ENCODE measurements at regions not wholly inside any gene's neighbourhood (a gene's known extent, or its start where the extent isn't known, plus 50 kb on each side); places are given as distances from the start of the nearest gene placed in this dataset.

DNA sequence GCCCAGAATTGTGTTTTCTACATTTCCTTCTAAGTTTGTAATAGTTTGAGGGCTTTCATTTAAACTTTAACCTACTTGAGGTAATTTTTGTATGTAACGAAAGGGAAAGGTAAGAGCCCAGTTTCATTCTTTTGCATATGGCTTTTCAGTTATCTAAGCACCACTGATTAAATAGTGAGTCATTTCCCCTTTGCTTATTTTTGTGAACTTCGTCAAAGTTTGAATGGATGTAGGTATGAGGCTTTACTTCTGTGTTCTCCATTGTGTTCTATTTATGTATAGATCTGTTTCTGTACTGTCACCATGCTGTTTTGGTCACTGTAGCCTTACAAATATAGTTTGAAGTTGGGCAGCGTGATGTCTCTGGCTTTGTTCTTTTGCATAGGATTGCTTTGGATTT lies 944.8 kb upstream of the CNTNAP5 start:
- no peak for DNase-seq

DNA sequence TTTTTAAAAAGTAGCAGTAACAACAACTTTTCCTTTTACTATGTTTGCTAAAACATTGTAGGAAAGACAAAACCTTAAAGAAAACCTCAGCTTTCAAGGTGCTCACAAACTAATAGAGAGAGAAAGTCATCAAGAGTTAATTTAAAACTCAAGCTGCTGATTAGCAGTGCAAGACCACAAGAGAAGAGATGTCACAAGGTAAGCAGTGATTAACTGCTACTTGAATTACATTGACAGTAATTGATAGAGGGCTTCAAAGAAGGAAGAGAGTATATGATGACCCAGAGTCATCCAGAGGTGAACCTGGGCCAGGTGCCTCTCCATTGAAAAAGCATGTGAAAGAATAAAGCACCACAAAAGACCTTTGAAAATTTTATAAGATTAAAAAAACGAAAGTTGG lies 939.6 kb upstream of the CNTNAP5 start:
- DNase-seq, result no peak

DNA sequence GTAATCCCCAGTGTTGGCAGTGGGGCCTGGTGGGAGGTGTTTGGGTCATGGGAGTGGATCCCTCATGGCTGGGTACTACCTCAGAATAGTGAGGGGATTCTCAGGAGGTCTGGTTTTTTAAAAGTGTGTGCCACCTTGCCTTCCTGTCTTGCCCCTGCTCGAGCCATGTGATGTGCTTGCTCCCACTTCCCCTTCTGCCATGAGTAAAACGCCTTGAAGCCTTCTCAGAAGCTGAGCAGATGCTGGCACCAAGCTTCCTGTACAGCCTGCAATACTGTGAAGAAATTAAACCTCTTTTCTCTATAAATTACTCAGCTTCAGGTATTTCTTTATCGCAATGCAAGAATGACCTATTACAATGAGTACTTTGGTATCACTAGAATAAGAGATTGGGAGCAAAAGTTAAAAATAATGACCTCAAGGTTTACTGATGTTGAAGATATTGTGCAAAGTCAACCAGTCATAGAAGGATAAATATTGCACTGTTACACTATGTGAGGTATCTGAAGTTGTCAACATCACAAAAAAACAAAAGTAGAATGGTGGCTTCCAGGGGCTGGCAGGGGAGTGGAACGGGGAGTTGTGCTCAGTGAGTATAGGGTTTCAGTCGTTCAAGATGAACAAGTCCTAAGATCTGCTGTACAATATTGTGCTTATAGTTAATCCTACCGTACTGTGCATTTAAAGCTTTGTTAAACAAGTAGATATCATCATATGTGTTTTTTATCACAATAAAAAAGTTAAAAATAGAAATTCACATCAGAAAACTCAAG lies 938.3 kb upstream of the CNTNAP5 start:
- DNase-seq, result no peak

DNA sequence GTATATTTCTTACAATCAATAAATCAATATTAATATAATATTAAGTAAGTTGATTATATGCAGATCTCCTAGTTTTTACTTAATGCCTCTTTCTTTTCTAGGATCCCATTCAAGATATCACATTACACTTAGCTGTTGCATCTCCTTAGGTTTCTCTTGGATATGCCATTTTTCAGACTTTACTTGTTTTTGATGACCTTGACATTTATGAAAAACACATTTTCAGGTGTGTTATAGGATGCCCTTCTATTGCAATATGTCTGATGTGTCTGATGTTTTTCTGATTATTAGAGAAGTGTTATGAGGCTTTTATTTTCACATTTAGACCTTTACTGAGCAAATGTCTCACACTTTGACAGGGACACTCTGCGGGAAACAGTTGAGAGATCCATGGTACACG lies 933.6 kb upstream of the CNTNAP5 start:
- no peak for DNase-seq

DNA sequence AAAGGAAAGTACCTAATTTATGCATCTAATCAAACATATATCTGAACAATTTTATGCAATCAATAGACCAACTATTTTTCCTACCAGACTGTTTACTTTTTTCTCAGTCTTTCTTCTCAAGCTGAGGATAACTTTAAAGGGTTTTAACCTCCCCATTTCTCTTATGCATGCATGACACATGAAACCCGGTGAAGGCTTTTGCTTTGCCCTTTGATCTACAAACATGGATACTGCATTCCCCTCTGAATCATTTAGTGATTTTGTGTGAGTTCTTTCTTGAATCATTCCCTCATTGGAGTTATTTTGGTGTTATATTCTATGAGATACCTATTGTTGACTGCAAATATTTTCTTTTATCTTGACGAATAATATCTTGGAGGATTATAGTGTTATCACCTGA lies 931.9 kb upstream of the CNTNAP5 start:
- DNase-seq, result no peak

DNA sequence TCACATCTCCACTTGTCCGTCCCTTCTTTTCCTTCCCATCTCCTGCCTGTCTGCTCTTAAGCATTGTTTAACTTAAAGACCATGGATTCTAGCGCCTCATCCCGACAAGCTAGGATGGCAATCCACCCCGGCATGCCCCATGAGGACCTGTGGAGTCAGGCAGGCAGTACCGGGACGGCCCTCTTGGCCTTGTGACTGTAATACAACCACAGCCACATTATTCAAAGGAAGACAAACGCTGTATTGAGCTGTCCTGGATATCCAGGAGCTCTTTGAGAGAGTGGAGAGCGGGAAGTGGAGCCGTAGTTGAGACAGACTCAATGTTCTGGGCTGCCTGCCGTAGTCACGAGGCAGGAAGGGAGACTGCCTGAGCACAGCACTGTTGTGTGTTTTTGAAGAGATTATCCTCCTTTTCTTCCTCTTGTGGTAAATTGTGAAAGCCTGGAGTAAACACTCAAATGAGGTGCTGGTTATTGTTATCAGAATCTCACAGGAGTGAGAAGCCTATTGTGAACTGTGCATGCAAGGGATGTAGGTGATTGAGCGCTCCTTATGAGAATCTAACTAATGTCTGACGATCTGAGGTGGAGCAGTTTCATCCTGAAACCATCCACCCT lies 929.8 kb upstream of the CNTNAP5 start:
- DNase-seq, result no peak

DNA sequence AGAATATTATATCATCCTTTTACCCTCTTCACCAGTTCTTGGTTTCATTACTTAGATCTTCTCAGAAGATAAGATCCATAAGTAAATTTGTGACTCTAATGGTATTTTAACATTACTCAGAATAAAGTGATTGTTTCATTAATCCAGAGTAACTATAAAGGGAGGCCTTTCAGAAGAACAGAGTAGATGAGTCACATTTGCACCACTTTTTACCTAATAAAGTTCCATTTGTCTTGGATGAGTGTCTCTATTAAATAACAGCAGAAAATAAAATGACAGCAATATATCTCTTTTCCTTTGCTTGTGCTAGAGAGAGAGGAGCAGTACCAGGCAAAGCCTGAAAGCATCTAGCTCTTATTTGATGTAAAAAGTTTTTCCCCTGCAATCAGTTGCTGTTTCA lies 926.5 kb upstream of the CNTNAP5 start:
- no peak for DNase-seq

DNA sequence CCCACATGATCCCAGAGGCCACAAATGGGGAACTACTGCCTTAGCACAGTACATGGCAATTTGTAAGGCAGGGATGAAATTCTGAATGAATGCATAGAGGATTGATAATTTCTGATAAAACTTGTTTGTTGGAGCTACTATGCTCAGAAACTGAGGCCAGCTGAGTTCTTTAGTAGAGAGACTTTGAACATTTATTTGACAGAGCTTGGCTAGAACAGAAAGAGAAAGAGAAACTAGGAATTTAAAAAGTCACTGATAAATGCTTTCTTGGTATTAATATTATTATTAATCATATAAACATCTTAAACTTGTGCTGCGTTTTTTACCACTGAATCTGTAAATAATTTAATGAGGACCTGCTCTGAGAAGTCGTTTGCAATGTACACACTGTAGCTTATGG lies 923.7 kb upstream of the CNTNAP5 start:
- DNase-seq, result no peak

DNA sequence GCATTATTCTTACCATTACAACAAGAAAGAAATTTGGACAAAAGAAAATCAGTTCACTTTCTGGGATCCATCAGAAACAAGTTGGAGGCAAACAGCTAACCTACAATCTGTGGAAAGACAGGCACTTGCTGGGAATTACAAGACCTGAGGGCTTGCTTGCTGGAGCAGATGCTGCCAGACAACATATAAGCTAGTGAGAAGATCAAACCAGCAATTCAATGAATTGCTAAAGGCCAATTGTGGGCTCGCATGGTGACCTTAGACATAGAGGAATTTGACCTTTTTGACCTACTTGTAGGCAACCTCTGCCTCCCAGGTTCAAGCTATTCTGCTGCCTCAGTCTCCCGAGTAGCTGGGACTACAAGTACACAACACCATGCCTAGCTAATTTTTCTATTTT lies 921.2 kb upstream of the CNTNAP5 start:
- DNase-seq, result no peak

DNA sequence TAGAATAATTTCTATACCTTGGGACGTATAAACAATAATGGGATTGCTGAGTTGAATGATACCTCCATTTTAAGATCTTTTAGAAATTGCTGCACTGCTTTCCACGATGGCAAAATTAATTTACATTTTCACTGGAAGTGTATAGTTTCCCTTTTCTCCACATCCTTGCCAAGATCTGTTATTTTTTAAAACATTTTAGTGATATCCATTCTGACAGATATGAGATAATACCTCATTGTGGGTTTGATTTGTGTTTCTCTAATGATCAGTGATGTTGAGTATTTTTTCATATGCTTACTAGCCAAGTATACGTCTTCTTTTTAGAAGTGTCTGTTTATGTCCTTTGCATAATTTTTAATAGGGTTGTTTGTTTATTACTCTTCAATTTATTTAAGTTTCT lies 908.5 kb upstream of the CNTNAP5 start:
- DNase-seq, result no peak

DNA sequence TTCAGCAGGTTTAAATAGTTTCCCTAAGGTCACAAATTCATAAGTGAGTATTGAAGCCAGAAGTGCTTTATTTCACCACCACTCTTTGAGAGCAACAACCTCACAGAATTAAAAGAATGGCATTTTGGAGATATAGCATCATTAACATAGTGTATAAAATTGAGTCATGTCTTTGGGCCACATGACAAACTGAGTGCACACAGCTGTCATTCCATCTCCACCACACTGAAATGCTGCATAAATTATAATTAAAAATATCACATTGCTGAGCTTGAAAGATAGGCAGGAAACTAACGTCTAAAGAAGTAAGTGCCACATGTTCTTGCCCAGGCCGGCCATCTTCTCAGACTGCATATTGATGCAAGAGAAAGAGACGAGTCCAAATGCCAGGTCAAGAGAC lies 897.9 kb upstream of the CNTNAP5 start:
- no peak for DNase-seq

DNA sequence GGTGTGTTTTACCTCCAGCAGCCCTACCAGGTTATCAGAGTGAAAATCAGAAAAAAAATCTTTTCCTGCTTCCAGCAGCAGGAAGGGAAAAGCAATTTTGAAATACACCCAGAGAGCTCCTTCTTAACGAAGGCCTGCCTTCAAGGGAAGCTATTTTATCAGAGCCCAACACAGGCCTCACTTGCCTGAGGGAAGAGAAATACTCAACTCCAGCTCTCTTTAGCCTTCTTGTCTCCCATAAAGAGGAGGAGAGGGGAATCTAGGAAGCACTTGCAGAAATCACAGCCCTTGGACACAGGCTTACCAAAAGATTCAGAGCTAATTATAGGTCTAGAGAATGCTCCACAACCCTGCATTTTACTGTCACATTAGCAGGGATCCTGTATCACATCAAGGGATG lies 896.1 kb upstream of the CNTNAP5 start:
- DNase-seq, result no peak

DNA sequence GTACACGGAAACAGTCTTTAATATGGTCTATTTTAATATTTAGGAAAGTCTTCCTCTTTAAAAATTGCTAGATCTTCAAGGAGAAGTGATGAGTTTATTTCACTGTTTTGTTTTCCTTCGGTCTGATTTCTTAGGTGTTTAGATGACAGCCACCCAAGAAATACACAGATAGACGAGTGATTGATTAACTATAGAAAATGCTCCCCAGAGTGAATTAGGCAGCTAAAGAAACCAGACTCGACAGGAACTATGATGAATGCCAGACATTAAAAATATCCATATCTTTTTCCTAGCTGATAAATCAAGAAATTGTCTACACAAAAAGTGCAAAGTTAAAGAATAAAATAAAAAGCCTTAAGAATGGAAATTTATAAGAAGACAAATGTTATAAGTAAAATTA lies 888.7 kb upstream of the CNTNAP5 start:
- DNase-seq, result no peak

DNA sequence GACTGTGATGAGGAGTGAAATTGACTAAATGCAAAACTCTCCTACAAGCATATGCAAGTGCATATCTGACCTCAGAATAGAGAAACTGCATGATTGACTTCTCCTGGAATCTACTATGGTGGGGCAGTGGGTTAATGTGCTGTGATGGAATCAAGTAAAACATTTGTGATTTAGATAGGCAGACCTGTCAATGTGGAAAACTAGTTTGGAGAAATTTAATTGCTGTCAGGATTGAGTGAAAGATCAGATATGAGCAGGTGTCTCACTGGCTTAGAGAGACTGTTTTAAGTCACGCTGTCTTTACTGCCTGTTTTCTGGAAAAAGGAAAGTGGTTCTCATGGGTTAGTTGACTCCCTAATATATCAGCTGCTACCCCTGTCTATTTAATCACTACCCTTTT lies 881.0 kb upstream of the CNTNAP5 start:
- no peak for DNase-seq

DNA sequence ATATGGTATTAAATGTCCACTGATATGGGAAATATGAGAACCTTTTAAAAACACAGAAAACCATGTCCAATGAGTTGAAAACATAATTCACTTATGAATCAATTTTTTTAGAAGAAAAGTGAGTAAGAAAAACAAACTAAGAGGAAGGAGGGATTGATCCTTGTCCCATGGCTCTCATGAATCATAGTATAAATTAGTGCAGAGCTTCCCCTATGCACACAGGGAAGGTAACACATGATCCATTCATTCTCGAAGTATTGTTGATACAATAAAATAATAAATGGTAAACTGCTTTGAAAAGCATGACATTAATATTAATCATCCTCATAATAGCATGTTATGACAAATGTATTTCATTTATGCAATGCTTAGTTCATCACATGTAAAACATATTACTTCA lies 872.0 kb upstream of the CNTNAP5 start:
- DNase-seq, result no peak

DNA sequence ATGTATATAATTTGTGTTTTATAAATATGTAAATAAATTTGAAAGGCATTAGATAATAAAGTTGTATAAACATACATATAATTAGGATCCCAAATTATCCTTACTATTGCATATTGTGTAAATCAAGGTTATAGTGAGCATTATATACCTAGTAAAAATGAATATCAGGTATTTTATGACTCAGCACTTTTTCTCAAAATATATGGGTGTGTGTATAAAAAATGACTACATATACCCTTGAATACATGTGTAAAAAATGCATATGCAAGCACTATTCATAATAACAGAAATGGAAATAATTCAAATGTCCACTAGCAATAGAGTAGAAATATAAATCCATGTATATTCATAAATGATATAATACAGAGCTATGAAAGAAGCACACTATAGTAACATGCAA lies 870.9 kb upstream of the CNTNAP5 start:
- DNase-seq, result no peak

DNA sequence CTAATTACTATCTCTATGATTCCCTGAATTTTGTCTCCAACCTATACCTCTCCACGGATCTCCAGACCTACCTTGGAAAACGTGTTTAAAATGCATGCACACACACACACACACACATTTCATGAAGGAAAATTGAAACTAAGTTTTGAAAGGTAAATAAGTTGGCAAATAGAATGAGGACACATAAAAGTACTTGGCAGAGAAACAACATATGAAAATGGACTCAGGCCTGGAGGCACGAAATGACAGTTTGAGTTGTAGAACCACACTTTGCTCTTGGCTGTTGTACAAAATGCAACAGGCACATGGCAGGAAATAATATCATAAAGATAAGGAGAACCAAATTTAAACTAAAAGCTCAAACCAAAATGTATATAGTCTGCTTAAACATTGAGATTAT lies 868.1 kb upstream of the CNTNAP5 start:
- no peak for DNase-seq

DNA sequence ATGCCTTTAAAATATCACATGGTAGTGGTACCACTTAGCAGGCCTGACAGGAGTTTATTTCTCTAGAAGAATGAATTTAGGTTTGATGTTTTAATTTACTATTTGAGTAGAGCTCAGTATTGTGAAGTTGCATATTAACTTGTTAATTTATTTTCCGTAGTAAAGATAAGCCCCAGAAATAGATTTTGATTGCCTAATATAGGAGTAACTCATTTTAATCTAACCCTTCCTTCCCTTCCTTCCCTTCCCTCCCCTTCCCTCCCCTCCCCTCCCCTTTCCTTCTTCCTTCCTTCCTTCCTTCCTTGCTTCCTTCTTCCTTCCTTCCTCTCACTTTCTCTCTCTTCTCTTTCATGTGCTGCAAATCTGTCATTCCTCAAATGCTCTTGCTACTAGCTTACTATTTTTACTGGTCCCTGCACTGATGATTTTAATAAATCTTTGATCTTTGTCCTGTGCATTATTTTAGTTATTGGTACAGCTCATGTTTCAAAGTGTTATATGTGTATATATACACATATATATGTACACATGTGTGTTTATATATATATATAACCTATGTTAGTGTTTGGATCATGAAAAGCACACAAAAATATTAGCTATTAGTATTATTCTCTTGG lies 862.6 kb upstream of the CNTNAP5 start:
- DNase-seq, result no peak

DNA sequence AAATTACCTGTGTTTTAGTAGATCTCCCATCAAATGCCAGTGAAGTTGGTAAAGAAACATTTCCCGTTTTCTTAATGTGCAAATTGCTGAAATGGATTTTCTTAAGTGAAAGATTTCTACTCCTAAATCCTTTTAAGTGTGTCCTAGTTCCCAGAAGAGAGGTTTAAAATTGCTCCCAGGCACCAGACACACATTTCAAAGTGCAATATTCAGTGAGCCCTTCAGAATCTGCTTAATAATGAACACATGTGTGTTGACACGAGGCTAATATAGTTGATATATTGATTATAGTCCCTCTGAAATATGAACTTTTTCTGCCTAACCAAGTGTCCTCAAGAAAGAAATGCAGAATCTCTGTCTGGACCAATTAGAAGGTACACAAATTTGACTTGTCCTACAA lies 861.7 kb upstream of the CNTNAP5 start:
- no peak for DNase-seq

DNA sequence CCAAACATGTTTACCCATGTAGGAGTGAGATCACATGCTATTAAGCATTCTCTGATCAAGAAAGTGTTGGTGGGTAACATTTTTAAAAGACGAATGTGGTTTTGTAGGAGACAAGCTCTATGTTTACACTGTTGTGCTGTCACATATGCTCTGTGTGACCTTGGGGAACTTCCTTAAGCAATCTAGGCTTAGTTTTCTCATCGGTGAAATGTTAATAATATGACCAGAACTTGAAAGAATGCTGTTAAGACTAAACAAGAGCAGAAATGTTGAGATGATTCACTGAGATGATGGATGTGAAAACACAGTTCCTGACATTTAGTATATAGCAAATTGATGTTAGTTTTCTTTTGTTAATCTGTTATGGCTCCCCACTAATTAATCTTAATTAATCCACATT lies 860.9 kb upstream of the CNTNAP5 start:
- DNase-seq, result no peak

DNA sequence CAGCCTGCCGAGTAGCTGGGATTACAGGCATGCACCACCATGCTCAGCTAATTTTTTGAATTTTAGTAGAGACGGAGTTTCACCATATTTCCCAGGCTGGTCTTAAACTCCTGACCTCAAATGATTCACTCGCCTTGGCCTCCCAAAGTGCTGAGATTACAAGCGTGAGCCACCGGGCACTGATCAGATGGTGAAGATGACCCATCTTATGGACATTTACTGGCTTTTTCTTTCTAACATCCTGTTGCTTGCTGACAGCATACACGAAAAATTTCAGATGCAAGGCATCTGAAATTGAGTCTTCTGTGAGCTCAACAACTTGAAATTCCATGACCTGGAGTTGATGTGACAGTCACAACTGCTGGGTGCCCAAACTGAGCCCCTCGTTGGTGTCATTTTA lies 859.5 kb upstream of the CNTNAP5 start:
- DNase-seq, result no peak

DNA sequence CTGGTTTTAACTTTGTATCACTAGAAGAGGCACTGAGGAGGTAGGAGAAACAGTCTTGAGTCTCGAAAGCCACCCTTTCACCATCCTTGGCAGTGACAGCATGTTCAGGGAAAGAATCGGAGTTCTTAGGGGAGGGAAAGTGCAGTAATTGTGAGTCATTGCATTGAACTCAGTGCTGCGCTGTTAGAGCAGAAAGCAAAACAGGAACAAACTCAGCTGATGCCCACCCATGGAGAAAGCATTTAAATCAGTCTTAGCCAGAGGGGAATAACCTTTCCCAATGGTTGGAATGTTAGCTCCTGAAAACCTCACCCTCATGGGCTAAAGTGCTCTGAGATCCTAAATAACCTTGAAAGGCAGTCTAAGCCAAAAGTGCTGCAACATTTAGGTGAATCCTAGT lies 845.6 kb upstream of the CNTNAP5 start:
- no peak for DNase-seq

DNA sequence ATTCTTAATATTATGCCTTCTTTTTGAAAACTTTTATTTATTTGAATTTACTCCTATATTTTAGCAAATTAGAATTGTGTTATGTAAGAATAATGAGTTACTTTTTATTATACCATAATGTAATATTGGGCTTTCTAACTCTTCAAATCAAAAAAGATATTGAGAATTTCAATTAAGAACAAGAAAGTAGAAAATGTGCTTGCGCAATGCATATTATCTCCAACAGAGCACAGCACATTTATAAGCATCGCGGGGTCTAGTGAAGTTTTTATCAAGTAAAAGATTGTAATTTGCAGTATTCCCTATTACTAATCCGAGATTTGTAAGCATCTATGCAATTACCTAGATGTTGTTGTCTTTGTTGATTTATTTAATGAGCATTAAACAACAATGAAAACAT lies 829.1 kb upstream of the CNTNAP5 start:
- DNase-seq, result no peak

DNA sequence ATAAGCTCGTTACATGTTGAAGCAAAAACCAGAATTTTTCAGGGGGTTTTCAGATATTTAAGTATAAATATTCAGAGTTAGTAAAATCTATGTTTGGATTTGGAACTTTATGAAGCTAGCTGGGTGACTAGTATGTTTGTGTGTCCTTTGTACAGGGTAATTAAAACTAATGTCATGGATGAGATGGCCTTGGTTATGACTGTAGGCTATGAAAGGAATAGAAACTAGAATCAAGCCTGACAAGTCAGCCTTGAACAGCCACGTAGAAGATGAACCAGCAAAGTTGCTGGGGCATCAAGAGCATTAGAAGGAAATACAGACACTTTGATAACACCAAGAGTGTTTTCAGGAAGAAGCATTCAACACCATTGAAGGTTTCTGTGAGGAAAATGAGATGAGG lies 825.1 kb upstream of the CNTNAP5 start:
- DNase-seq, result no peak

DNA sequence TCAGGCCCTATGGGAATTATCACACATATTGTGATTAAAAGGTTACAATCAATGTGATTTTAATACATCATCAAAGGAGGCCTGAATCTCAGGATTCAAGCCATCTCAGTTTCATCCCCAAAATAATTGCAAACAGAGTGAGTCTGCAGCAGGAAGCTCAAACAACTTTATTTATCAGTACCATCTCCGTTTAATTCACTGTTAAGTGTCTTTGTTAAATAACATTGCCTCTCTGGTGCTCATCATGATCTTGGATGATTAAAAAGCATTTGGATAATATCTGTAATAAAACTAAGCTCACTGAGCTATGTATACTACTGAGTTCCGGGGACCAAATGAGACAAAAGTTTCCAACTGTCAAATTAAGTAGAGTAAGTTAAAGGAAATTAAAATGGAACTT lies 817.8 kb upstream of the CNTNAP5 start:
- DNase-seq, result no peak

All from CD4-positive, alpha-beta T cell treated with Interleukin-6 for 4 hours (primary cell).